ENCODE measurements at regions not wholly inside any gene's neighbourhood (a gene's known extent, or its start where the extent isn't known, plus 50 kb on each side); places are given as distances from the start of the nearest gene placed in this dataset.

- no peak overlapping the region for H3K4me3 Mint-ChIP-seq
- Histone ChIP-seq H3K27ac (ENCODE audit: low read length) (no peak overlapping the region), H3K36me3 (ENCODE audit: control insufficient read depth, insufficient read depth, low read length) (no peaks in the 10 kb centered on the region), H3K4me1 (ENCODE audit: control insufficient read depth, insufficient read depth, low read length) (peaks cover 11% of the 10 kb centered on the region), H3K4me3 (ENCODE audit: low read length) (no peak overlapping the region), H3K27me3 (ENCODE audit: control insufficient read depth, insufficient read depth, low read length) (no peaks in the 10 kb centered on the region), H3K9me3 (ENCODE audit: control insufficient read depth, insufficient read depth, low read length) (no peaks in the 10 kb centered on the region)
- no peak for TF ChIP-seq CTCF (IDR thresholded peaks at IDR 0.05)
- H3K9me3 Mint-ChIP-seq = no peaks in the 10 kb centered on the region
- DNase-seq (no peak), ATAC-seq (no peak)
- H3K4me1 Mint-ChIP-seq = peaks cover 0 to 4% of the 10 kb centered on the region in 2 donors
- H3K27me3 Mint-ChIP-seq (ENCODE audit: low read depth in 2 of 2) = peaks cover 0 to 7% of the 10 kb centered on the region in 2 donors
- intact Hi-C loops (cut with micrococcal nuclease) = no loop called here
- no peak overlapping the region for H3K27ac Mint-ChIP-seq
- H3K36me3 Mint-ChIP-seq = no peaks in the 10 kb centered on the region
- 79% methylated on average over 6 of the region's 6 CpGs for WGBS (ENCODE audit: insufficient coverage)
Measured at GRCh38 chr20:1838556-1839279, 56.5 kb upstream of the SIRPA start.

- intact Hi-C loops (cut with micrococcal nuclease) = no loop called here
- H3K4me3 ChIP-seq (ENCODE audit: low read length) = no peak overlapping the region
- H3K4me1 ChIP-seq (ENCODE audit: control insufficient read depth, insufficient read depth, low read length) = peaks cover 7% of the 10 kb centered on the region
- H3K9me3 Mint-ChIP-seq = no peaks in the 10 kb centered on the region
- H3K27me3 Mint-ChIP-seq (ENCODE audit: low read depth in 2 of 2) = peaks cover 0 to 7% of the 10 kb centered on the region in 2 donors
- peaks cover 0 to 4% of the 10 kb centered on the region in 2 donors for H3K4me1 Mint-ChIP-seq
- H3K27ac Mint-ChIP-seq = no peak overlapping the region
- DNase-seq (no peak), ATAC-seq (no peak)
- TF ChIP-seq CTCF (IDR thresholded peaks at IDR 0.05) = no peak
- no peak overlapping the region for H3K4me3 Mint-ChIP-seq
- H3K36me3 Mint-ChIP-seq = no peaks in the 10 kb centered on the region
- H3K27ac ChIP-seq (ENCODE audit: low read length) = no peak overlapping the region
- H3K36me3 ChIP-seq (ENCODE audit: control insufficient read depth, insufficient read depth, low read length) = no peaks in the 10 kb centered on the region
- H3K27me3 ChIP-seq (ENCODE audit: control insufficient read depth, insufficient read depth, low read length) = no peaks in the 10 kb centered on the region
- no peaks in the 10 kb centered on the region for H3K9me3 ChIP-seq (ENCODE audit: control insufficient read depth, insufficient read depth, low read length)
- 89% methylated on average over 16 of the region's 16 CpGs for WGBS (ENCODE audit: insufficient coverage)
Measured at GRCh38 chr20:1835186-1836035, 59.8 kb upstream of the SIRPA start.

- ATAC-seq (no peak), DNase-seq (no peak)
- Mint-ChIP-seq H3K36me3 (no peaks in the 10 kb centered on the region), H3K27ac (no peak overlapping the region), H3K4me1 (no peaks in the 10 kb centered on the region), H3K9me3 (no peaks in the 10 kb centered on the region), H3K4me3 (no peak overlapping the region), H3K27me3 (ENCODE audit: low read depth in 2 of 2) (peaks cover 0 to 4% of the 10 kb centered on the region in 2 donors)
- 74% methylated on average over 4 of the region's 4 CpGs for WGBS (ENCODE audit: insufficient coverage)
- no peaks in the 10 kb centered on the region for H3K9me3 ChIP-seq (ENCODE audit: control insufficient read depth, insufficient read depth, low read length)
- no peak overlapping the region for H3K4me3 ChIP-seq (ENCODE audit: low read length)
- H3K36me3 ChIP-seq (ENCODE audit: control insufficient read depth, insufficient read depth, low read length) = no peaks in the 10 kb centered on the region
- no peaks in the 10 kb centered on the region for H3K27me3 ChIP-seq (ENCODE audit: control insufficient read depth, insufficient read depth, low read length)
- intact Hi-C loops (cut with micrococcal nuclease) = no loop called here
- no peak overlapping the region for H3K27ac ChIP-seq (ENCODE audit: low read length)
- TF ChIP-seq CTCF (IDR thresholded peaks at IDR 0.05) = no peak
- peaks cover 7% of the 10 kb centered on the region for H3K4me1 ChIP-seq (ENCODE audit: control insufficient read depth, insufficient read depth, low read length)
Measured at GRCh38 chr20:1833728-1834726, 61.2 kb upstream of the SIRPA start.

Data from natural killer cell (primary cell).